H1 (cell line): ENCODE measurements at regions not wholly inside any gene's neighbourhood (a gene's known extent, or its start where the extent isn't known, plus 50 kb on each side); places are given as distances from the start of the nearest gene placed in this dataset.

Source experiments
- CTCF ChIA-PET: fragments of 300-600 bp; sonication (Branson Sonifier 250); formaldehyde crosslinking; loops from one replicate; lab custom pipeline; 2021; ENCODE audit not compliant: partially characterized antibody; lab: Charles Lee
- POLR2A ChIA-PET: fragments of 300-600 bp; sonication (Branson Sonifier 250); formaldehyde crosslinking; loops from one replicate; lab custom pipeline; 2021; ENCODE audit warnings: inconsistent platforms; ENCODE audit not compliant: partially characterized antibody; lab: Charles Lee
- DNase-seq, 2 experiments: peaks; one replicate each; pipeline versions ENCODE4 v3.0.0 to v3.0.0-alpha.2; 2010 to 2022; ENCODE audit warnings: low spot score in 2 of 2, low read depth in 1 of 2, mixed read lengths in 1 of 2
- FAIRE-seq: peaks from 2 replicates; lab custom pipeline; 2011; peaks lifted over from hg19 to GRCh38; lab: Jason Lieb, UNC
- H2AFZ ChIP-seq: 2 replicates; pipeline ENCODE4 v1.8.1; 2012; ENCODE audit warnings: low read length, inconsistent platforms
- H2AK5ac ChIP-seq: 2 replicates; pipeline ENCODE4 v1.6.1; 2013; ENCODE audit warnings: low read depth, low read length
- H2BK120ac ChIP-seq: replicated peaks from 2 replicates; pipeline ENCODE3; 2013; ENCODE audit warnings: low read depth, low read length, inconsistent platforms
- H2BK12ac ChIP-seq: 2 replicates; pipeline ENCODE4 v1.6.1; 2013; ENCODE audit warnings: low read depth, low read length
- H2BK15ac ChIP-seq: 2 replicates; pipeline ENCODE4 v1.6.1; 2013; ENCODE audit warnings: low read length
- H2BK20ac ChIP-seq: 2 replicates; pipeline ENCODE4 v1.6.1; 2013; ENCODE audit warnings: low read length
- H2BK5ac ChIP-seq: 2 replicates; pipeline ENCODE4 v1.6.1; 2013; ENCODE audit warnings: low read depth, low read length
- H3K14ac ChIP-seq: 2 replicates; pipeline ENCODE4 v1.6.1; 2013; ENCODE audit warnings: inconsistent platforms; ENCODE audit not compliant: insufficient read length
- H3K18ac ChIP-seq: 2 replicates; pipeline ENCODE4 v1.6.1; 2013; ENCODE audit warnings: low read length; ENCODE audit errors: extremely low read depth
- H3K23ac ChIP-seq: 2 replicates; pipeline ENCODE4 v1.6.1; 2013; ENCODE audit warnings: inconsistent platforms; ENCODE audit not compliant: insufficient read length
- H3K23me2 ChIP-seq: 2 replicates; pipeline ENCODE4 v1.6.1; 2013; ENCODE audit warnings: low read depth, low read length
- H3K27ac ChIP-seq: 2 replicates; pipeline ENCODE4 v1.6.1; 2011; ENCODE audit warnings: low read depth, low read length, inconsistent platforms
- H3K27me3 ChIP-seq, 4 experiments: replicated peaks in 1 of 4; 1 replicate in 1 of 4; 2 replicates in 3 of 4; pipeline versions ENCODE4 v1.6.1 to v1.8.1; 2011 to 2013; ENCODE audit warnings: low read length in 3 of 4, mild to moderate bottlenecking in 3 of 4, inconsistent platforms in 2 of 4, mixed read lengths in 2 of 4, moderate library complexity in 1 of 4; ENCODE audit not compliant: control insufficient read depth in 3 of 4, insufficient read depth in 3 of 4; ENCODE audit errors: extremely low read depth in 1 of 4
- H3K36me3 ChIP-seq, 4 experiments: 2 replicates each; pipeline versions ENCODE4 v1.6.1 to v1.8.1; 2011 to 2013; ENCODE audit warnings: mild to moderate bottlenecking in 4 of 4, low read length in 3 of 4, moderate library complexity in 2 of 4, control low read depth in 1 of 4, inconsistent platforms in 1 of 4; ENCODE audit not compliant: insufficient read depth in 4 of 4, control insufficient read depth in 2 of 4
- H3K4ac ChIP-seq: replicated peaks from 2 replicates; pipeline ENCODE3; 2013; ENCODE audit warnings: low read length, low read depth, mixed read lengths, inconsistent platforms; ENCODE audit not compliant: insufficient read length
- H3K4me1 ChIP-seq, 4 experiments: replicated peaks in 1 of 4; 1 replicate in 1 of 4; 2 replicates in 3 of 4; pipeline versions ENCODE4 v1.6.1 to v1.8.1; 2011 to 2013; ENCODE audit warnings: low read length in 3 of 4, inconsistent platforms in 2 of 4, mixed read lengths in 1 of 4; ENCODE audit not compliant: insufficient read depth in 4 of 4, control insufficient read depth in 3 of 4
- H3K4me2 ChIP-seq, 2 experiments: 2 replicates each; pipeline versions ENCODE4 v1.6.1 to v1.8.1; 2011 to 2013; ENCODE audit warnings: low read depth in 2 of 2, low read length in 2 of 2, control low read depth in 1 of 2, inconsistent platforms in 1 of 2, mild to moderate bottlenecking in 1 of 2; ENCODE audit not compliant: insufficient read depth in 1 of 2
- H3K4me3 ChIP-seq, 4 experiments: fragments of 200-600, 300-600 bp in 1 of 4; sonication (generic), shearing (Covaris generic), sonication (Bioruptor Twin) in 1 of 4; 2 replicates each; pipeline versions ENCODE4 v1.5.1 to v1.8.1; 2011 to 2016; ENCODE audit warnings: low read length in 4 of 4, low read depth in 3 of 4, control low read depth in 2 of 4, inconsistent platforms in 2 of 4, mild to moderate bottlenecking in 2 of 4, mixed read lengths in 1 of 4, moderate library complexity in 1 of 4; ENCODE audit not compliant: insufficient read depth in 2 of 4; ENCODE audit errors: extremely low read depth in 1 of 4
- H3K56ac ChIP-seq: replicated peaks from 2 replicates; pipeline ENCODE3; 2013; ENCODE audit warnings: low read depth, mild to moderate bottlenecking, mixed read lengths, low read length, inconsistent platforms; ENCODE audit not compliant: insufficient read length
- H3K79me1 ChIP-seq: 2 replicates; pipeline ENCODE4 v1.6.1; 2013; ENCODE audit warnings: low read depth, low read length, control low read depth
- H3K79me2 ChIP-seq, 2 experiments: 2 replicates each; pipeline versions ENCODE4 v1.6.1 to v1.8.1; 2012 to 2013; ENCODE audit warnings: low read length in 2 of 2, mild to moderate bottlenecking in 2 of 2, inconsistent platforms in 1 of 2; ENCODE audit not compliant: insufficient read depth in 2 of 2, control insufficient read depth in 1 of 2
- H3K9ac ChIP-seq, 4 experiments: replicated peaks in 1 of 4; 1 replicate in 1 of 4; 2 replicates in 3 of 4; pipeline versions ENCODE4 v1.6.1 to v1.8.1; 2011 to 2013; ENCODE audit warnings: low read depth in 3 of 4, low read length in 3 of 4, control low read depth in 2 of 4, mild to moderate bottlenecking in 2 of 4, moderate library complexity in 2 of 4, inconsistent platforms in 1 of 4; ENCODE audit errors: extremely low read depth in 1 of 4
- H3K9me3 ChIP-seq, 2 experiments: 2 replicates each; pipeline versions ENCODE4 v1.6.1 to v1.8.1; 2012 to 2013; ENCODE audit warnings: mild to moderate bottlenecking in 2 of 2, moderate library complexity in 2 of 2, control low read depth in 1 of 2, inconsistent platforms in 1 of 2, low read depth in 1 of 2, low read length in 1 of 2, mixed read lengths in 1 of 2; ENCODE audit not compliant: insufficient read depth in 2 of 2
- H4K20me1 ChIP-seq, 2 experiments: replicated peaks in 1 of 2; 2 replicates each; pipeline versions ENCODE3 to v1.8.1; 2011 to 2013; ENCODE audit warnings: inconsistent platforms in 2 of 2, low read length in 2 of 2, mild to moderate bottlenecking in 1 of 2; ENCODE audit not compliant: insufficient read depth in 2 of 2, control insufficient read depth in 1 of 2
- H4K5ac ChIP-seq: 2 replicates; pipeline ENCODE4 v1.6.1; 2013; ENCODE audit warnings: low read length, low read depth, mixed read lengths, inconsistent platforms; ENCODE audit not compliant: insufficient read length
- H4K8ac ChIP-seq: 2 replicates; pipeline ENCODE4 v1.8.0; 2013; ENCODE audit warnings: mild to moderate bottlenecking, moderate library complexity, low read length, inconsistent platforms; ENCODE audit not compliant: insufficient read depth; ENCODE audit errors: extremely low read depth
- H4K91ac ChIP-seq: replicated peaks from 2 replicates; pipeline ENCODE3; 2013; ENCODE audit warnings: low read length, mixed read lengths, inconsistent platforms; ENCODE audit not compliant: insufficient read length
- CTBP2 ChIP-seq: IDR thresholded peaks from 2 replicates; pipeline ENCODE4 v1.7.0; 2011; ENCODE audit warnings: borderline replicate concordance, mild to moderate bottlenecking, moderate library complexity, mixed read lengths, low read length; ENCODE audit not compliant: insufficient read depth, insufficient read length
- JUND ChIP-seq: IDR thresholded peaks from 2 replicates; pipeline ENCODE4 v1.6.1; 2011; ENCODE audit warnings: mild to moderate bottlenecking, improper control_type of control experiment, low read length
- KDM1A ChIP-seq: fragments of 200-600, 300-600 bp; sonication (generic); IDR thresholded peaks from 2 replicates; pipeline ENCODE4 v1.7.1; 2016; ENCODE audit warnings: mild to moderate bottlenecking, low read length, borderline replicate concordance
- MAFK ChIP-seq: IDR thresholded peaks from 2 replicates; pipeline ENCODE4 v1.6.1; 2012; ENCODE audit warnings: low read depth, mild to moderate bottlenecking, improper control_type of control experiment, low read length
- RBBP5 ChIP-seq: IDR thresholded peaks from 2 replicates; pipeline ENCODE4 v1.7.1; 2012; ENCODE audit warnings: low read depth, mild to moderate bottlenecking, inconsistent platforms, low read length, moderate library complexity, borderline replicate concordance
- RNF2 ChIP-seq: fragments of 200-900, 300-1000 bp; sonication (generic); IDR thresholded peaks from 2 replicates; pipeline ENCODE4 v1.7.1; 2016; ENCODE audit warnings: borderline replicate concordance, low read depth, mild to moderate bottlenecking, antibody characterized with exemption, low read length; ENCODE audit not compliant: poor library complexity, severe bottlenecking; ENCODE audit errors: missing control alignments
- RXRA ChIP-seq: IDR thresholded peaks from 2 replicates; pipeline ENCODE4 v1.6.1; 2011; ENCODE audit warnings: low read depth, mild to moderate bottlenecking, low read length, moderate library complexity; ENCODE audit not compliant: insufficient read depth
- SAP30 ChIP-seq: fragments of 300-600 bp; sonication (generic); IDR thresholded peaks from 2 replicates; pipeline ENCODE4 v1.7.1; 2012; ENCODE audit warnings: low read length, moderate library complexity, mild to moderate bottlenecking, inconsistent platforms; ENCODE audit not compliant: insufficient read depth, insufficient replicate concordance
- SIRT6 ChIP-seq: IDR thresholded peaks from one replicate; pipeline ENCODE4 v1.7.1; 2012; ENCODE audit warnings: low read length, inconsistent platforms
- SP1 ChIP-seq: IDR thresholded peaks from 2 replicates; pipeline ENCODE4 v1.6.1; 2011; ENCODE audit warnings: low read depth, low read length
- SP2 ChIP-seq: IDR thresholded peaks from 2 replicates; pipeline ENCODE4 v1.6.1; 2012; ENCODE audit warnings: mild to moderate bottlenecking, low read length, inconsistent platforms
- SUZ12 ChIP-seq: fragments of 200-600 bp; sonication (generic); IDR thresholded peaks from 2 replicates; pipeline ENCODE4 v1.6.1; 2012; ENCODE audit warnings: mild to moderate bottlenecking, inconsistent platforms, low read length, moderate library complexity, mixed read lengths
- WGBS, 2 experiments: shearing (Covaris generic) in 1 of 2; methylation state at CpG; one replicate each; pipeline versions ENCODE4 v1.1.6 to v1.1.7; 2013 to 2015; ENCODE audit warnings: low lambda C conversion rate in 2 of 2, mixed read lengths in 2 of 2, inconsistent platforms in 1 of 2, low coverage in 1 of 2, missing lambda C conversion rate in 1 of 2; ENCODE audit not compliant: insufficient replicate concordance in 2 of 2, insufficient coverage in 1 of 2, insufficient read length in 1 of 2; ENCODE audit errors: extremely low coverage in 1 of 2, missing lambda C conversion rate in 1 of 2; 5-methylcytosine and 5-hydroxymethylcytosine counted together
- TF ChIP-seq, protein P1 (sequence below): IDR thresholded peaks from 2 replicates; pipeline ENCODE4 v1.6.1; 2012; ENCODE audit warnings: low read length, inconsistent platforms

DNA sequence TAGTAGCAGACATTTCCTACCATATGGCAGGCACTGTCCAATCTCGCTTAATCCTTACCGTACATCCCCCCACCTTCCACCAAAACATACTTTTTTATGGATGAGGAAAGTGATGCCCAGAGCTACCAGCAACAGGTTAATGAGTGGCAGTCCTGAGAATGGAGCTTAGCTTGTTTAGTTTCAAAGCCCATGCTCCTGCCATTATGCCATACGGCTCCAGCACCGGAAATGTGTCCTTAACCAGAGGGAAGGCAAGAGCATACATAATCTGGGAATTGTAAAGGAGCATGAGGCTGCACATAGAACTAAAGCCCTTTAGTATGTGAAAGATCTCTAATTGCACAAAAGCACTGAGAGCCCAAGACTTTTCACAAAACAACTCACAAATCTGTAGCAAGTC, 155.9 kb upstream of the PHYHIPL start:
- CTCF ChIA-PET = no interaction called here
- Histone ChIP-seq H3K79me2 (no peaks in the 10 kb centered on the region), H4K5ac (no peak overlapping the region), H3K14ac (no peak overlapping the region), H3K18ac (no peak overlapping the region), H3K56ac (no peak overlapping the region), H3K23me2 (no peaks in the 10 kb centered on the region), H3K36me3 (no peaks in the 10 kb centered on the region), H3K4me1 (peaks cover 0 to 5% (median 0%) of the 10 kb centered on the region in 4 experiments; a peak in 1 of 7 replicates), H3K9me3 (no peaks in the 10 kb centered on the region), H2BK5ac (no peak overlapping the region), H3K4me2 (no peak overlapping the region), H3K79me1 (no peaks in the 10 kb centered on the region), H4K8ac (no peak overlapping the region), H3K4ac (no peak overlapping the region), H2AK5ac (no peak overlapping the region), H2BK15ac (no peak overlapping the region), H4K20me1 (no peaks in the 10 kb centered on the region), H2BK120ac (no peak overlapping the region), H3K23ac (no peak overlapping the region), H3K27me3 (no peaks in the 10 kb centered on the region), H2BK20ac (no peak overlapping the region), H4K91ac (no peak overlapping the region), H3K4me3 (no peak overlapping the region), H3K27ac (no peak overlapping the region), H2BK12ac (no peak overlapping the region), H2AFZ (no peak overlapping the region), H3K9ac (no peak overlapping the region)
- DNase-seq (no peak), FAIRE-seq (no peak)
- POLR2A ChIA-PET = no interaction called here
- WGBS, 2 experiments = 96% methylated on average over 4 of the region's 4 CpGs; no CpG with 5 or more reads in 1 of the 2 experiments
- TF ChIP-seq, protein P1, sequence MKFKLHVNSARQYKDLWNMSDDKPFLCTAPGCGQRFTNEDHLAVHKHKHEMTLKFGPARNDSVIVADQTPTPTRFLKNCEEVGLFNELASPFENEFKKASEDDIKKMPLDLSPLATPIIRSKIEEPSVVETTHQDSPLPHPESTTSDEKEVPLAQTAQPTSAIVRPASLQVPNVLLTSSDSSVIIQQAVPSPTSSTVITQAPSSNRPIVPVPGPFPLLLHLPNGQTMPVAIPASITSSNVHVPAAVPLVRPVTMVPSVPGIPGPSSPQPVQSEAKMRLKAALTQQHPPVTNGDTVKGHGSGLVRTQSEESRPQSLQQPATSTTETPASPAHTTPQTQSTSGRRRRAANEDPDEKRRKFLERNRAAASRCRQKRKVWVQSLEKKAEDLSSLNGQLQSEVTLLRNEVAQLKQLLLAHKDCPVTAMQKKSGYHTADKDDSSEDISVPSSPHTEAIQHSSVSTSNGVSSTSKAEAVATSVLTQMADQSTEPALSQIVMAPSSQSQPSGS = no peak
- TF ChIP-seq SIRT6 = no peak
- no peak for TF ChIP-seq RXRA
- TF ChIP-seq KDM1A = no peak
- no peak for TF ChIP-seq SAP30
- TF ChIP-seq SUZ12 = no peak
- no peak for TF ChIP-seq SP1
- TF ChIP-seq CTBP2 = no peak
- TF ChIP-seq JUND = no peak
- no peak for TF ChIP-seq RBBP5
- no peak for TF ChIP-seq SP2
- no peak for TF ChIP-seq RNF2
- no peak for TF ChIP-seq MAFK
